GM23338 (cell line): ENCODE measurements at regions not wholly inside any gene's neighbourhood (a gene's known extent, or its start where the extent isn't known, plus 50 kb on each side); places are given as distances from the start of the nearest gene placed in this dataset.

ENCODE experiments used
- EZH2phosphoT487 ChIP-seq: fragments of 200-600 bp; sonication (generic); IDR thresholded peaks from one replicate; pipeline ENCODE4 v1.8.1; 2018; ENCODE audit warnings: antibody characterized with exemption; ENCODE audit not compliant: unreplicated experiment
- TF ChIP-seq, protein P1 (sequence below), 2 experiments: fragments of 200-600 bp in 1 of 2; sonication (generic) in 1 of 2; conservative IDR thresholded peaks; 2 replicates each; pipeline versions ENCODE4 v1.5.1 to v1.6.1; 2016 to 2017; ENCODE audit warnings: antibody characterized with exemption in 2 of 2, low read depth in 2 of 2, mild to moderate bottlenecking in 2 of 2, moderate library complexity in 1 of 2

DNA sequence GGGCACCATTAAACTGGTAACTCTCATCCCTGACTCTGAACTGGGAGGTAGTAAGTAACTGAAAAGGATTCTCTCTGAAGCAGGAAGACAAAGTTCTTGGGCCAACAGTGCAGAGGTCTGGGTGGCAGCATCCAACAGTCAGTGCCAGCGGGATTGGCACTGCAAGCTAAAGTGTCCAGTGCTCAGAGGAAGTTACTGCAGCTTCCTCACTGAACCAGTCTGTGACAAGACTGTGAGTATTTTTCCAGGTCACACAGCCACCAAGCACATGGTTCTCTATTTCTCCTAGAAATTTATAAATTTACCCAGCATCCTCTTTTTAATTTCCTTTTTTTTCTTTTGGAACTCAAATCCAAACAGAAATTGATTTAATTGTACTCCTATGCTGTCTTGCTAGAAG is 81.6 kb upstream of the FAR2 start:
- TF ChIP-seq, protein P1, sequence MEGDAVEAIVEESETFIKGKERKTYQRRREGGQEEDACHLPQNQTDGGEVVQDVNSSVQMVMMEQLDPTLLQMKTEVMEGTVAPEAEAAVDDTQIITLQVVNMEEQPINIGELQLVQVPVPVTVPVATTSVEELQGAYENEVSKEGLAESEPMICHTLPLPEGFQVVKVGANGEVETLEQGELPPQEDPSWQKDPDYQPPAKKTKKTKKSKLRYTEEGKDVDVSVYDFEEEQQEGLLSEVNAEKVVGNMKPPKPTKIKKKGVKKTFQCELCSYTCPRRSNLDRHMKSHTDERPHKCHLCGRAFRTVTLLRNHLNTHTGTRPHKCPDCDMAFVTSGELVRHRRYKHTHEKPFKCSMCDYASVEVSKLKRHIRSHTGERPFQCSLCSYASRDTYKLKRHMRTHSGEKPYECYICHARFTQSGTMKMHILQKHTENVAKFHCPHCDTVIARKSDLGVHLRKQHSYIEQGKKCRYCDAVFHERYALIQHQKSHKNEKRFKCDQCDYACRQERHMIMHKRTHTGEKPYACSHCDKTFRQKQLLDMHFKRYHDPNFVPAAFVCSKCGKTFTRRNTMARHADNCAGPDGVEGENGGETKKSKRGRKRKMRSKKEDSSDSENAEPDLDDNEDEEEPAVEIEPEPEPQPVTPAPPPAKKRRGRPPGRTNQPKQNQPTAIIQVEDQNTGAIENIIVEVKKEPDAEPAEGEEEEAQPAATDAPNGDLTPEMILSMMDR (conservative IDR thresholded peaks at IDR 0.05; ENCODE audit: low read depth in 2 of 2) = no peak
- no peak for TF ChIP-seq EZH2phosphoT487
